ENCODE measurements at regions not wholly inside any gene's neighbourhood (a gene's known extent, or its start where the extent isn't known, plus 50 kb on each side); places are given as distances from the start of the nearest gene placed in this dataset.

DNA sequence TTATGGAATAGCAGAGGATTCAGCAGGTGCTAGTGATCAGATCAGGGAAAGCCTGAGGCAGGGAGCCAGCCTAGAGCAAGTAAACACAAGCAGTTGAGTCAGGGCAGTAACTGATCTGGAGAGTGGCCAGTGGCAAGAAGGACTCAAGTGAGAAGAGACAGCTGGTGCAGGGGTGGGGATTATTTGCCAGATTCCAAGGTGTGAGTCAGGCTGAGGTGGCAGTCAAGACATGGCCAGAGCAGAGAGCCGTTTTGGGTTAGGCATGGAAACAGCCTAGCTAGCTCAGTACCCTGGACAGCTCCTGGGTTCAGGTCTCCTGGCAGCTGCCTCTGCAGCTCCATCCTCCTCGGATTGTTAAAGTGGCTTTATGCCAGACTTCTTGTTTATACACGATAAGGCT, 281.9 kb upstream of the ONECUT1 start:
- 4% methylated on average over 3 of the region's 3 CpGs for WGBS (ENCODE audit: insufficient coverage)

DNA sequence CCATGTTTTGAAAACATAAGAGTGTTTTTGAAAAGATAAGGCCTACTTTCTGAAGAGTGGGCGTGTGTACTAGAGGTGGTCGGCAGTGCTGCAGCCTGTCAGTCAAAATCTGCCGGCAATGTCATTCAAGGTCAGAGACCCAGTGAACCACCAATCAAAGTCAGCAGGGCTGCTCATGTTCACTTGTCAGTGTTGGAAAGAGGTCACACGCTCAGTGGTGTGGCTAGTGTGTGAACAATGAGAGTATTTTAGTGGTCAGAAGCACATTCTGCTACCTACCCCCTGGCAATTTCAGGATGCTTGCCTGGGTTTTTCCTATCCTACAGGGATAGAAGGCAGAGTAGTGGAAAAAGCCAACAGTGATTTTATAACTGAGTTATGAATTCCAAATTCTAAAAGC, 278.5 kb upstream of the ONECUT1 start:
- Histone ChIP-seq H3K27me3 (ENCODE audit: control insufficient read depth in 2 of 2, insufficient read depth in 2 of 2, low read length in 2 of 2) (no peaks in the 10 kb centered on the region), H3K4me3 (replicated peaks in 1 of 3; ENCODE audit: low read depth in 2 of 3, low read length in 3 of 3) (no peak overlapping the region), H3K9me3 (replicated peaks in 1 of 2; ENCODE audit: control insufficient read depth in 1 of 2, insufficient read depth in 1 of 2, low read length in 2 of 2) (no peaks in the 10 kb centered on the region), H4K20me1 (ENCODE audit: insufficient read depth, low read length) (no peaks in the 10 kb centered on the region), H3K36me3 (replicated peaks in 1 of 2; ENCODE audit: control insufficient read depth in 1 of 2, insufficient read depth in 2 of 2, low read length in 2 of 2) (no peaks in the 10 kb centered on the region), H3K4me1 (ENCODE audit: control insufficient read depth in 1 of 2, insufficient read depth in 2 of 2, low read length in 2 of 2) (no peaks in the 10 kb centered on the region), H2AFZ (ENCODE audit: insufficient read depth, low read depth, low read length, poor library complexity, severe bottlenecking) (no peak overlapping the region), H3K27ac (ENCODE audit: low read depth in 1 of 2, low read length in 2 of 2) (no peak overlapping the region), H3K79me2 (ENCODE audit: insufficient read depth, low read length) (no peaks in the 10 kb centered on the region), H3K9ac (ENCODE audit: insufficient read depth, low read length, poor library complexity, severe bottlenecking) (no peak overlapping the region), H3K4me2 (replicated peaks; ENCODE audit: extremely low read depth, low read length, poor library complexity, severe bottlenecking) (no peak overlapping the region)
- Mint-ChIP-seq H3K4me3 (no peak overlapping the region), H3K27me3 (ENCODE audit: low read depth in 3 of 3) (peaks cover 0 to 2% (median 0%) of the 10 kb centered on the region in 3 donors), H3K4me1 (no peaks in the 10 kb centered on the region), H3K36me3 (no peaks in the 10 kb centered on the region), H3K27ac (no peak overlapping the region), H3K9me3 (peaks cover 0 to 5% (median 2%) of the 10 kb centered on the region in 7 donors)
- DNase-seq, result no peak
- TF ChIP-seq CTCF (IDR thresholded peaks at IDR 0.05), result no peak
- intact Hi-C loops (cut with micrococcal nuclease), result no loop called here
- WGBS (ENCODE audit: insufficient coverage), result 82% methylated on average over 3 of the region's 4 CpGs

More for the DNA sequence above, 281.9 kb upstream of the ONECUT1 start:
- Histone ChIP-seq H4K20me1 (ENCODE audit: insufficient read depth, low read length) (no peaks in the 10 kb centered on the region), H3K4me3 (replicated peaks in 1 of 3; ENCODE audit: low read depth in 2 of 3, low read length in 3 of 3) (no peak overlapping the region), H3K9me3 (replicated peaks in 1 of 2; ENCODE audit: control insufficient read depth in 1 of 2, insufficient read depth in 1 of 2, low read length in 2 of 2) (no peaks in the 10 kb centered on the region), H3K4me1 (ENCODE audit: control insufficient read depth in 1 of 2, insufficient read depth in 2 of 2, low read length in 2 of 2) (no peaks in the 10 kb centered on the region), H3K27ac (ENCODE audit: low read depth in 1 of 2, low read length in 2 of 2) (no peak overlapping the region), H3K36me3 (replicated peaks in 1 of 2; ENCODE audit: control insufficient read depth in 1 of 2, insufficient read depth in 2 of 2, low read length in 2 of 2) (no peaks in the 10 kb centered on the region), H3K9ac (ENCODE audit: insufficient read depth, low read length, poor library complexity, severe bottlenecking) (no peak overlapping the region), H3K4me2 (replicated peaks; ENCODE audit: extremely low read depth, low read length, poor library complexity, severe bottlenecking) (no peak overlapping the region), H2AFZ (ENCODE audit: insufficient read depth, low read depth, low read length, poor library complexity, severe bottlenecking) (no peak overlapping the region), H3K79me2 (ENCODE audit: insufficient read depth, low read length) (no peaks in the 10 kb centered on the region), H3K27me3 (ENCODE audit: control insufficient read depth in 2 of 2, insufficient read depth in 2 of 2, low read length in 2 of 2) (no peaks in the 10 kb centered on the region)
- Mint-ChIP-seq H3K4me3 (no peak overlapping the region), H3K36me3 (no peaks in the 10 kb centered on the region), H3K27me3 (ENCODE audit: low read depth in 3 of 3) (peaks cover 0 to 2% (median 0%) of the 10 kb centered on the region in 3 donors), H3K9me3 (peaks cover 0 to 6% (median 2%) of the 10 kb centered on the region in 7 donors), H3K4me1 (no peaks in the 10 kb centered on the region), H3K27ac (no peak overlapping the region)
- intact Hi-C loops (cut with micrococcal nuclease), result no loop called here
- no peak for DNase-seq
- TF ChIP-seq CTCF (IDR thresholded peaks at IDR 0.05), result no peak

All from CD14-positive monocyte (primary cell).